Liver (tissue), 7 donors: ENCODE measurements at regions not wholly inside any gene's neighbourhood (a gene's known extent, or its start where the extent isn't known, plus 50 kb on each side); places are given as distances from the start of the nearest gene placed in this dataset.
"Not testable (repeated sequence)": the region's sequence is repeated elsewhere in the genome, so short reads cannot be mapped to it uniquely, and the experiment has no call there.

Experiments
- DNase-seq: peaks from one replicate; pipeline ENCODE4 v3.0.0-alpha.2; 2017; ENCODE audit warnings: low spot score
- H3K27ac ChIP-seq, 2 donors: one replicate each; pipeline ENCODE4 v1.7.0; 2013; ENCODE audit warnings: inconsistent platforms in 2 of 2, low read length in 2 of 2, control low read depth in 1 of 2, low read depth in 1 of 2, mild to moderate bottlenecking in 1 of 2
- H3K27me3 ChIP-seq, 4 donors: one replicate each; pipeline versions ENCODE4 v1.6.1 to v1.7.0; 2013; ENCODE audit warnings: low read length in 3 of 4, inconsistent platforms in 1 of 4, mild to moderate bottlenecking in 1 of 4, moderate library complexity in 1 of 4; ENCODE audit not compliant: control insufficient read depth in 4 of 4, insufficient read depth in 4 of 4
- H3K36me3 ChIP-seq, 4 donors: one replicate each; pipeline versions ENCODE4 v1.6.1 to v1.7.0; 2013; ENCODE audit warnings: low read length in 3 of 4, mild to moderate bottlenecking in 3 of 4, low read depth in 1 of 4, moderate library complexity in 1 of 4; ENCODE audit not compliant: control insufficient read depth in 4 of 4, insufficient read depth in 3 of 4
- H3K4me1 ChIP-seq, 4 donors: one replicate each; pipeline versions ENCODE4 v1.6.1 to v1.7.0; 2013; ENCODE audit warnings: low read length in 3 of 4, mild to moderate bottlenecking in 3 of 4, moderate library complexity in 1 of 4; ENCODE audit not compliant: control insufficient read depth in 4 of 4, insufficient read depth in 4 of 4
- H3K4me3 ChIP-seq, 3 donors: one replicate each; pipeline versions ENCODE4 v1.6.1 to v1.7.0; 2013; ENCODE audit warnings: low read length in 3 of 3, control low read depth in 1 of 3, low read depth in 1 of 3, mild to moderate bottlenecking in 1 of 3
- H3K9ac ChIP-seq, 2 donors: one replicate each; pipeline ENCODE4 v1.7.0; 2013; ENCODE audit warnings: low read length in 2 of 2, mild to moderate bottlenecking in 2 of 2, moderate library complexity in 2 of 2, control low read depth in 1 of 2, low read depth in 1 of 2
- H3K9me3 ChIP-seq, 4 donors: one replicate each; pipeline versions ENCODE4 v1.6.1 to v1.7.0; 2013; ENCODE audit warnings: low read length in 3 of 4; ENCODE audit not compliant: control insufficient read depth in 4 of 4
- ATF3 ChIP-seq: IDR thresholded peaks from 2 replicates; pipeline ENCODE4 v1.6.1; 2016; ENCODE audit warnings: antibody characterized with exemption
- EGR1 ChIP-seq, 2 donors: IDR thresholded peaks; 2 replicates each; pipeline ENCODE4 v1.6.1; 2016 to 2018; ENCODE audit warnings: antibody characterized with exemption in 2 of 2, low read depth in 2 of 2
- FOXA1 ChIP-seq: IDR thresholded peaks from 2 replicates; pipeline ENCODE4 v1.6.1; 2016; ENCODE audit warnings: antibody characterized with exemption
- FOXA2 ChIP-seq: IDR thresholded peaks from 2 replicates; pipeline ENCODE4 v1.6.1; 2016; ENCODE audit warnings: antibody characterized with exemption
- GABPA ChIP-seq, 2 donors: IDR thresholded peaks in 1 of 2; conservative IDR thresholded peaks in 1 of 2; 2 replicates each; pipeline ENCODE4 v1.6.1; 2016; ENCODE audit warnings: antibody characterized with exemption in 2 of 2, mild to moderate bottlenecking in 1 of 2, moderate library complexity in 1 of 2
- JUND ChIP-seq, 2 donors: IDR thresholded peaks; 2 replicates each; pipeline ENCODE4 v1.6.1; 2016; ENCODE audit warnings: antibody characterized with exemption in 2 of 2
- NR2F2 ChIP-seq: IDR thresholded peaks from 2 replicates; pipeline ENCODE4 v1.6.1; 2016; ENCODE audit warnings: antibody characterized with exemption
- RAD21 ChIP-seq, 2 donors: IDR thresholded peaks; 2 replicates each; pipeline ENCODE4 v1.6.1; 2016; ENCODE audit warnings: antibody characterized with exemption in 2 of 2, mild to moderate bottlenecking in 2 of 2
- REST ChIP-seq: IDR thresholded peaks from 2 replicates; pipeline ENCODE4 v1.6.1; 2016; ENCODE audit warnings: antibody characterized with exemption, mild to moderate bottlenecking
- RXRA ChIP-seq, 2 donors: IDR thresholded peaks; 2 replicates each; pipeline ENCODE4 v1.6.1; 2017 to 2018; ENCODE audit warnings: antibody characterized with exemption in 2 of 2, mild to moderate bottlenecking in 1 of 2
- SP1 ChIP-seq: IDR thresholded peaks from 2 replicates; pipeline ENCODE4 v1.6.1; 2018; ENCODE audit warnings: antibody characterized with exemption, mild to moderate bottlenecking
- TAF1 ChIP-seq: conservative IDR thresholded peaks from 2 replicates; pipeline ENCODE4 v1.6.1; 2016; ENCODE audit warnings: antibody characterized with exemption, mild to moderate bottlenecking
- YY1 ChIP-seq: IDR thresholded peaks from 2 replicates; pipeline ENCODE4 v1.6.1; 2016; ENCODE audit warnings: antibody characterized with exemption, mild to moderate bottlenecking
- ZBTB33 ChIP-seq: IDR thresholded peaks from 2 replicates; pipeline ENCODE4 v1.6.1; 2016; ENCODE audit warnings: antibody characterized with exemption
- WGBS: extraction: QIAGEN DNeasy Blood & Tissue Kit; methylation state at CpG from one replicate; pipeline ENCODE4 v1.1.7; 2013; 5-methylcytosine and 5-hydroxymethylcytosine counted together
- donor health status: healthy.
- donor health status: healthy.
- donor health status: healthy.
- donor health status: healthy.

GRCh38 chr2:4980995-4981394 is 711.2 kb upstream of the SOX11 start:
- H3K27ac ChIP-seq = no peak overlapping the region
- H3K4me3 ChIP-seq = no peak overlapping the region
- no peak for TF ChIP-seq NR2F2
- TF ChIP-seq SP1 = no peak
- no peak for TF ChIP-seq ZBTB33
- TF ChIP-seq GABPA (IDR thresholded peaks at IDR 0.05 in 1 of 2, conservative IDR thresholded peaks at IDR 0.05 in 1 of 2) = no peak
- TF ChIP-seq RAD21 (IDR thresholded peaks at IDR 0.05) = no peak
- no peak for TF ChIP-seq JUND (IDR thresholded peaks at IDR 0.05)
- 82% methylated on average over 5 of the region's 5 CpGs for WGBS
- no peak for DNase-seq
- no peaks in the 10 kb centered on the region for H3K27me3 ChIP-seq
- no peaks in the 10 kb centered on the region for H3K9me3 ChIP-seq
- no peaks in the 10 kb centered on the region for H3K4me1 ChIP-seq
- H3K36me3 ChIP-seq = no peaks in the 10 kb centered on the region
- H3K9ac ChIP-seq = no peak overlapping the region

GRCh38 chr2:4981802-4982409 is 710.3 kb upstream of the SOX11 start:
- TF ChIP-seq RXRA (IDR thresholded peaks at IDR 0.05) (no peak), EGR1 (IDR thresholded peaks at IDR 0.05; ENCODE audit: low read depth in 2 of 2) (no peak), ZBTB33 (no peak), REST (no peak), YY1 (no peak), FOXA2 (no peak), SP1 (no peak), ATF3 (no peak), TAF1 (no peak), FOXA1 (no peak)
- Histone ChIP-seq H3K9ac (no peak overlapping the region), H3K27ac (no peak overlapping the region), H3K36me3 (no peaks in the 10 kb centered on the region), H3K27me3 (no peaks in the 10 kb centered on the region), H3K4me1 (no peaks in the 10 kb centered on the region), H3K4me3 (no peak overlapping the region), H3K9me3 (no peaks in the 10 kb centered on the region)
- 36% methylated on average over 1 of the region's 1 CpG for WGBS
- no peak for DNase-seq

GRCh38 chr2:4988444-4988843 is 703.7 kb upstream of the SOX11 start:
- H3K27me3 ChIP-seq, DNase-seq, H3K4me3 ChIP-seq, H3K36me3 ChIP-seq, H3K9me3 ChIP-seq, H3K9ac ChIP-seq, H3K27ac ChIP-seq, H3K4me1 ChIP-seq: not testable (repeated sequence)
- 31% methylated on average over 5 of the region's 5 CpGs for WGBS
